AG04449 (cell line): ENCODE measurements at regions not wholly inside any gene's neighbourhood (a gene's known extent, or its start where the extent isn't known, plus 50 kb on each side); places are given as distances from the start of the nearest gene placed in this dataset.

Experiments
- CTCF ChIA-PET: fragments of 350-600 bp; formaldehyde crosslinking; extraction: SDS; loops from one replicate; lab custom pipeline; 2021; ENCODE audit warnings: antibody characterized with exemption; lab: Yijun Ruan, JAX
- POLR2A ChIA-PET: fragments of 400-600, 350-600 bp; formaldehyde crosslinking; extraction: SDS; loops from one replicate; lab custom pipeline; 2020; ENCODE audit warnings: antibody characterized with exemption, inconsistent platforms; lab: Yijun Ruan, JAX
- DNase-seq: peaks from one replicate; pipeline ENCODE4 v3.0.0-alpha.2; 2010; ENCODE audit warnings: low read depth, low spot score
- H3K4me3 ChIP-seq: 2 replicates; pipeline ENCODE4 v1.5.1; 2011; ENCODE audit warnings: low read depth, mild to moderate bottlenecking, control low read depth, low read length
- TF ChIP-seq, protein P1 (sequence below): IDR thresholded peaks from one replicate; pipeline ENCODE4 v1.5.1; 2011; ENCODE audit warnings: mild to moderate bottlenecking, moderate library complexity, low read length, control low read depth, inconsistent platforms; ENCODE audit not compliant: insufficient read depth; ENCODE audit errors: missing control alignments

GRCh38 chr5:13019729-13020128 is 924.8 kb downstream of the DNAH5 start:
- TF ChIP-seq, protein P1, sequence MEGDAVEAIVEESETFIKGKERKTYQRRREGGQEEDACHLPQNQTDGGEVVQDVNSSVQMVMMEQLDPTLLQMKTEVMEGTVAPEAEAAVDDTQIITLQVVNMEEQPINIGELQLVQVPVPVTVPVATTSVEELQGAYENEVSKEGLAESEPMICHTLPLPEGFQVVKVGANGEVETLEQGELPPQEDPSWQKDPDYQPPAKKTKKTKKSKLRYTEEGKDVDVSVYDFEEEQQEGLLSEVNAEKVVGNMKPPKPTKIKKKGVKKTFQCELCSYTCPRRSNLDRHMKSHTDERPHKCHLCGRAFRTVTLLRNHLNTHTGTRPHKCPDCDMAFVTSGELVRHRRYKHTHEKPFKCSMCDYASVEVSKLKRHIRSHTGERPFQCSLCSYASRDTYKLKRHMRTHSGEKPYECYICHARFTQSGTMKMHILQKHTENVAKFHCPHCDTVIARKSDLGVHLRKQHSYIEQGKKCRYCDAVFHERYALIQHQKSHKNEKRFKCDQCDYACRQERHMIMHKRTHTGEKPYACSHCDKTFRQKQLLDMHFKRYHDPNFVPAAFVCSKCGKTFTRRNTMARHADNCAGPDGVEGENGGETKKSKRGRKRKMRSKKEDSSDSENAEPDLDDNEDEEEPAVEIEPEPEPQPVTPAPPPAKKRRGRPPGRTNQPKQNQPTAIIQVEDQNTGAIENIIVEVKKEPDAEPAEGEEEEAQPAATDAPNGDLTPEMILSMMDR: no peak
- POLR2A ChIA-PET: no interaction called here
- CTCF ChIA-PET: no interaction called here
- no peak overlapping the region for H3K4me3 ChIP-seq
- no peak for DNase-seq

GRCh38 chr5:13003457-13003856 is 941.0 kb downstream of the DNAH5 start:
- TF ChIP-seq, protein P1: no peak
- H3K4me3 ChIP-seq: no peak overlapping the region
- ChIA-PET CTCF (no interaction called here), POLR2A (no interaction called here)
- DNase-seq: no peak

GRCh38 chr5:12999667-13000066 is 944.8 kb downstream of the DNAH5 start:
- POLR2A ChIA-PET: no interaction called here
- CTCF ChIA-PET: no interaction called here
- DNase-seq: no peak
- no peak overlapping the region for H3K4me3 ChIP-seq
- TF ChIP-seq, protein P1: no peak

GRCh38 chr5:12985142-12985541 is 959.3 kb downstream of the DNAH5 start:
- no peak for DNase-seq
- TF ChIP-seq, protein P1: no peak
- no peak overlapping the region for H3K4me3 ChIP-seq
- ChIA-PET POLR2A (no interaction called here), CTCF (no interaction called here)

- CTCF ChIA-PET: no interaction called here
Observed at GRCh38 chr5:12974856-12975255, 969.6 kb downstream of the DNAH5 start.

DNA sequence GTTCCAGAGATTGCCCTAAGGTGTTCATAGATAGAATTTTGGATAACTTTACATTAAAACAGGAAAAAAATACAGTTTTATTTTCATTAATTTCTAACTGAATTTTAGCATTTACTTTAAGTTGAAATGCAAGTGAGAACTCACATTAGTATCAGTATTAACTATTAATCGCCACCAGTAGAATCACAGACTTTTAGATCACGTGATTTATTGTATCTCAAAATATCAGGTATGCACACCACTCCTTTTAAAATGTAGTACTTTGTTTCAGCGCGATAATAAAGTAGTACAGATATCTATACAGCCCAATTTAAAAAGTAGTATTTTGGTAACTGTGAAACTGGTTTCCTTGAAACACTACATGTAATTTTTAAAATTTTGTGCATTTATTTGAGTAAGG is 978.7 kb downstream of the DNAH5 start:
- no peak overlapping the region for H3K4me3 ChIP-seq
- CTCF ChIA-PET: no interaction called here
- POLR2A ChIA-PET: no interaction called here
- DNase-seq: no peak
- TF ChIP-seq, protein P1: no peak

More at GRCh38 chr5:12974856-12975255, 969.6 kb downstream of the DNAH5 start:
- POLR2A ChIA-PET: no interaction called here
- no peak overlapping the region for H3K4me3 ChIP-seq
- no peak for DNase-seq
- TF ChIP-seq, protein P1: no peak
